ENCODE measurements at regions not wholly inside any gene's neighbourhood (a gene's known extent, or its start where the extent isn't known, plus 50 kb on each side); places are given as distances from the start of the nearest gene placed in this dataset.

GRCh38 chr5:11962122-11962521 is 57.9 kb upstream of the CTNND2 start:
- no peak for TF ChIP-seq CTCF (IDR thresholded peaks at IDR 0.05)
- no peak for TF ChIP-seq POLR2A (IDR thresholded peaks at IDR 0.05)
- TF ChIP-seq POLR2AphosphoS5 (IDR thresholded peaks at IDR 0.05): no peak
- no peak for TF ChIP-seq EP300 (IDR thresholded peaks at IDR 0.05)

Data from sigmoid colon (tissue), 4 donors.